ENCODE measurements at regions not wholly inside any gene's neighbourhood (a gene's known extent, or its start where the extent isn't known, plus 50 kb on each side); places are given as distances from the start of the nearest gene placed in this dataset.

DNA sequence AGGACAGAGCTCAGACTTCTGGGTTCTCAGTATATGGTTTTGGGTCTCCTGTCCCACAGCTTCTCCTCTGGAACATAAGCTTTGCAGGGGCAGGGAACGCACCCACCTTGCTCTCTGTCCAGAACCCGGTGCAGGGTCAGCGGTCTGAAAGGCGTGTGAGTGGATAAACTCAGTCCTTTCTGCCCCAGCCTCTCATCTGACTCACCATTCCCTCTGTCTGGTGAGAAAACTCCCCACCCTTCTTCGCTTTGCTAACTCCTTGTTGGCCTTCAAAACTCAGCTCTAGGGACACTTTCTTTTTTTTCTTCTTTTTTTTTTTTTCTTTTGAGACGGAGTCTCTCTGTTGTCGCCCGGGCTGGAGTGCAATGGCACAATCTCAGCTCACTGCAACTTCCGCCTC is 68.9 kb upstream of the NUP50 start:
- no TSS peak for BruUV-seq (replicated peaks)
- Histone ChIP-seq H2AFZ (ENCODE audit: low read depth, low read length) (no peak overlapping the region), H3K4me2 (ENCODE audit: insufficient read depth, low read length) (no peak overlapping the region), H4K20me1 (replicated peaks; ENCODE audit: control insufficient read depth, insufficient read depth, low read length) (no peaks in the 10 kb centered on the region), H3K27me3 (ENCODE audit: control insufficient read depth in 2 of 2, insufficient read depth in 2 of 2, low read length in 2 of 2) (peaks cover 6 to 32% of the 10 kb centered on the region in 2 experiments), H3K27ac (ENCODE audit: extremely low read depth, low read depth, low read length) (no peak overlapping the region), H3K9me3 (replicated peaks; ENCODE audit: control insufficient read depth, insufficient read depth, low read depth, low read length) (no peaks in the 10 kb centered on the region), H3K4me1 (replicated peaks in 1 of 2; ENCODE audit: control insufficient read depth in 2 of 2, insufficient read depth in 2 of 2, low read length in 2 of 2) (no peaks in the 10 kb centered on the region), H3K9me1 (ENCODE audit: control insufficient read depth, insufficient read depth, low read length) (no peaks in the 10 kb centered on the region), H3K4me3 (no peak overlapping the region), H3K79me2 (ENCODE audit: control insufficient read depth, insufficient read depth, low read length) (no peaks in the 10 kb centered on the region), H3K9ac (ENCODE audit: insufficient read depth in 1 of 2, low read depth in 2 of 2, low read length in 2 of 2) (no peak overlapping the region), H3K36me3 (ENCODE audit: control insufficient read depth, insufficient read depth, low read length) (no peaks in the 10 kb centered on the region)
- no peak for FAIRE-seq
- ChIA-PET CTCF (ENCODE audit: low intra/inter-chr PET ratio) (no interaction called here), POLR2A (interaction anchor here (0.8 kb wide), 1 partner anchor 167 kb away, joined by 3 read pairs; no protein-coding TSS in a partner anchor)
- ATAC-seq: no peak
- intact Hi-C loops (cut with micrococcal nuclease) (no loop called here), in situ Hi-C loops (cut with MboI) (loop anchor here (5.0 kb wide), 1 partner anchor 162 kb away; no protein-coding TSS in a partner anchor)
- no peak for DNase-seq (ENCODE audit: extremely low read depth in 1 of 4, low spot score in 3 of 4)
- 7% methylated on average over 4 of the region's 9 CpGs for WGBS (ENCODE audit: insufficient coverage, low coverage, missing lambda C conversion rate)
- TF ChIP-seq ZNF12 (CRISPR knock-in tag; IDR thresholded peaks at IDR 0.05): no peak
- TF ChIP-seq E2F8 (IDR thresholded peaks at IDR 0.05; ENCODE audit: low read depth, partially characterized antibody): no peak
- no peak for TF ChIP-seq ZNF717 (CRISPR knock-in tag; IDR thresholded peaks at IDR 0.05)
- TF ChIP-seq ZNF274 (IDR thresholded peaks at IDR 0.05; ENCODE audit: borderline replicate concordance, low read depth, low read length): no peak
- no peak for TF ChIP-seq FOXJ3 (CRISPR knock-in tag; IDR thresholded peaks at IDR 0.05)
- TF ChIP-seq SMARCE1 (IDR thresholded peaks at IDR 0.05): no peak
- no peak for TF ChIP-seq ZZZ3 (IDR thresholded peaks at IDR 0.05)
- TF ChIP-seq HDAC1 (IDR thresholded peaks at IDR 0.05): no peak
- TF ChIP-seq, protein P1, sequence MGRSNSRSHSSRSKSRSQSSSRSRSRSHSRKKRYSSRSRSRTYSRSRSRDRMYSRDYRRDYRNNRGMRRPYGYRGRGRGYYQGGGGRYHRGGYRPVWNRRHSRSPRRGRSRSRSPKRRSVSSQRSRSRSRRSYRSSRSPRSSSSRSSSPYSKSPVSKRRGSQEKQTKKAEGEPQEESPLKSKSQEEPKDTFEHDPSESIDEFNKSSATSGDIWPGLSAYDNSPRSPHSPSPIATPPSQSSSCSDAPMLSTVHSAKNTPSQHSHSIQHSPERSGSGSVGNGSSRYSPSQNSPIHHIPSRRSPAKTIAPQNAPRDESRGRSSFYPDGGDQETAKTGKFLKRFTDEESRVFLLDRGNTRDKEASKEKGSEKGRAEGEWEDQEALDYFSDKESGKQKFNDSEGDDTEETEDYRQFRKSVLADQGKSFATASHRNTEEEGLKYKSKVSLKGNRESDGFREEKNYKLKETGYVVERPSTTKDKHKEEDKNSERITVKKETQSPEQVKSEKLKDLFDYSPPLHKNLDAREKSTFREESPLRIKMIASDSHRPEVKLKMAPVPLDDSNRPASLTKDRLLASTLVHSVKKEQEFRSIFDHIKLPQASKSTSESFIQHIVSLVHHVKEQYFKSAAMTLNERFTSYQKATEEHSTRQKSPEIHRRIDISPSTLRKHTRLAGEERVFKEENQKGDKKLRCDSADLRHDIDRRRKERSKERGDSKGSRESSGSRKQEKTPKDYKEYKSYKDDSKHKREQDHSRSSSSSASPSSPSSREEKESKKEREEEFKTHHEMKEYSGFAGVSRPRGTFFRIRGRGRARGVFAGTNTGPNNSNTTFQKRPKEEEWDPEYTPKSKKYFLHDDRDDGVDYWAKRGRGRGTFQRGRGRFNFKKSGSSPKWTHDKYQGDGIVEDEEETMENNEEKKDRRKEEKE (IDR thresholded peaks at IDR 0.05; ENCODE audit: borderline replicate concordance in 1 of 2, control insufficient read depth in 1 of 2, low read depth in 2 of 2, low read length in 1 of 2): no peak
- TF ChIP-seq, protein P2, sequence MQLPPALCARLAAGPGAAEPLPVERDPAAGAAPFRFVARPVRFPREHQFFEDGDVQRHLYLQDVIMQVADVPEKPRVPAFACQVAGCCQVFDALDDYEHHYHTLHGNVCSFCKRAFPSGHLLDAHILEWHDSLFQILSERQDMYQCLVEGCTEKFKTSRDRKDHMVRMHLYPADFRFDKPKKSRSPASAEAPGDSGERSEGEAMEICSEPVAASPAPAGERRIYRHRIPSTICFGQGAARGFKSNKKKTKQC (CRISPR knock-in tag; IDR thresholded peaks at IDR 0.05): no peak
- no peak for TF ChIP-seq ZNF551 (CRISPR knock-in tag; IDR thresholded peaks at IDR 0.05)
- TF ChIP-seq, protein P3, sequence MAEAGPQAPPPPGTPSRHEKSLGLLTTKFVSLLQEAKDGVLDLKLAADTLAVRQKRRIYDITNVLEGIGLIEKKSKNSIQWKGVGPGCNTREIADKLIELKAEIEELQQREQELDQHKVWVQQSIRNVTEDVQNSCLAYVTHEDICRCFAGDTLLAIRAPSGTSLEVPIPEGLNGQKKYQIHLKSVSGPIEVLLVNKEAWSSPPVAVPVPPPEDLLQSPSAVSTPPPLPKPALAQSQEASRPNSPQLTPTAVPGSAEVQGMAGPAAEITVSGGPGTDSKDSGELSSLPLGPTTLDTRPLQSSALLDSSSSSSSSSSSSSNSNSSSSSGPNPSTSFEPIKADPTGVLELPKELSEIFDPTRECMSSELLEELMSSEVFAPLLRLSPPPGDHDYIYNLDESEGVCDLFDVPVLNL (CRISPR knock-in tag; IDR thresholded peaks at IDR 0.05; ENCODE audit: low read depth): no peak
- no peak for TF ChIP-seq VEZF1 (CRISPR knock-in tag; IDR thresholded peaks at IDR 0.05)
- no peak for TF ChIP-seq ZNF197 (CRISPR knock-in tag; IDR thresholded peaks at IDR 0.05; ENCODE audit: low read depth)
